GM20000 (cell line): ENCODE measurements at regions not wholly inside any gene's neighbourhood (a gene's known extent, or its start where the extent isn't known, plus 50 kb on each side); places are given as distances from the start of the nearest gene placed in this dataset.

Experiments
- DNase-seq: peaks from one replicate; pipeline ENCODE4 v3.0.0; 2012; ENCODE audit warnings: low spot score
- CTCF ChIP-seq: IDR thresholded peaks from 2 replicates; pipeline ENCODE4 v1.5.1; 2012; ENCODE audit warnings: mild to moderate bottlenecking, control low read depth; ENCODE audit errors: extremely low read depth, missing control alignments

- no peak for DNase-seq
- TF ChIP-seq CTCF = no peak
Measured at GRCh38 chr9:119597499-119597898, 228.3 kb upstream of the BRINP1 start.

GRCh38 chr9:119596703-119597102 is 227.5 kb upstream of the BRINP1 start:
- DNase-seq = no peak
- no peak for TF ChIP-seq CTCF

- DNase-seq = no peak
- TF ChIP-seq CTCF = no peak
Measured at GRCh38 chr9:119588874-119589744, 219.9 kb upstream of the BRINP1 start.

GRCh38 chr9:119577881-119578280 is 208.6 kb upstream of the BRINP1 start:
- DNase-seq = no peak

GRCh38 chr9:119559986-119560385 is 190.8 kb upstream of the BRINP1 start:
- DNase-seq = no peak
- no peak for TF ChIP-seq CTCF

More at GRCh38 chr9:119577881-119578280, 208.6 kb upstream of the BRINP1 start:
- no peak for TF ChIP-seq CTCF

GRCh38 chr9:119559056-119559455 is 189.8 kb upstream of the BRINP1 start:
- no peak for DNase-seq
- no peak for TF ChIP-seq CTCF

GRCh38 chr9:119556129-119556875 is 187.1 kb upstream of the BRINP1 start:
- DNase-seq = peak; percentile 71
- TF ChIP-seq CTCF = peak; percentile 96
